ENCODE measurements at regions not wholly inside any gene's neighbourhood (a gene's known extent, or its start where the extent isn't known, plus 50 kb on each side); places are given as distances from the start of the nearest gene placed in this dataset.
"Not testable (repeated sequence)": the region's sequence is repeated elsewhere in the genome, so short reads cannot be mapped to it uniquely, and the experiment has no call there.

DNA sequence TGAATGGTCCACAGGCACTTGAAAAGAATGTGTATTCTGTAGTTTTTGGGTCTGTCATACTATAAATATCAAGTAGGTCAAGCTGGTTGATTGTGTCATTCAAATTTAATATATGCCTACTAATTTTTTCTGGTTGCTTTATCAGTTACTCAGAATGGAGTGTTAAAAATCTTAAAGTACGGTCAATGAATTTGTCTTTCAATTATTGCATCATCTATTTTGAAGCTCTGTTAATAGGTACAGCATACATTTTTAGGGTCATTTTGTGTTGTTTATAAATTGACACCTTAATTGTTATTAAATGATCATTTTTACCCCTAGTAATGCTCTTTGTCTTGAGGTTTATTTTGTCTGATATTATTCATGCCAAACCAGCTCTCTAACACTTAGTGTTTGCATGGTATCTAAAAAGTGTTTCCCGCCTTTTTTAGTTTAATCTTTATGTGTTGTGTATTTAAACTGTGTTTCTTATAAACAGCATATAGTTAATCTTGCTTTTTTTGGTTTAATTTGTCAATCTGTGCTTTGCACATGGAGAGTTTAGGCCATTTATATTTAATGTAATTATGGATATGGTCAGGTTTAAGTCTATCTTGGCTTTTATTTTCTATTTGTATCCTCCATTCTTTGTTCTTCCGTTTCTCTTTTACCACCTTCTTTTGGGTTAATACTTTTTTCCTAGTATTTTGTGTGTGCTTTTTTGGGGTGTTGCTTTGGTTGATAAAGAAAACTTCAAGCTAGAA lies 204.9 kb upstream of the EEF2KMT start:
- DNase-seq (ENCODE audit: extremely low spot score), result no peak
- ChIA-PET CTCF (interaction anchor here (1.0 kb wide), 1 partner anchor 9 kb away, joined by 3 read pairs; no protein-coding TSS in a partner anchor), POLR2A (no interaction called here)
- no peak for TF ChIP-seq CTCF (IDR thresholded peaks at IDR 0.05; ENCODE audit: control extremely low read depth, extremely low read depth, low read depth, missing control alignments)

DNA sequence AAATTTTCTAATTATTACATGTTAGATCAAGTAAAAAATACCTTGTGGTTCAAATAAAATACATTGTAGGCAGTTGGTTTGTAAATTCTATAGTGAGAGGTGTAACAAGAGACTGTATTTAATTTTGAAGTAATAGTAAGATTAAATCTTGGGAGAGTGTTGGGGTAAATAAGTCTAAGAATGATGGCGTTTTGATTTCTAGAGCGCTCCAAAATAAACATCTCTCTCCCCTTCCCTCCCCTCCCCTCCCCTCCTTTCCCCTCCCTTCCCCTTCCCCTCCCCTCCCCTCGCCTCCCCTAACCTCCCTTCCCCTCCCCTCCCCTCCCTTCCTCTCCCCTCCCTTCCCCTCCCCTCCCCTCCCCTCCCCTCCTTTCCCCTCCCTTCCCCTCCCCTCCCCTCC lies 200.6 kb upstream of the EEF2KMT start:
- POLR2A ChIA-PET, result no interaction called here
- no peak for TF ChIP-seq CTCF (IDR thresholded peaks at IDR 0.05; ENCODE audit: control extremely low read depth, extremely low read depth, low read depth, missing control alignments)
- DNase-seq (ENCODE audit: extremely low spot score), result no peak
- CTCF ChIA-PET, result no interaction called here

DNA sequence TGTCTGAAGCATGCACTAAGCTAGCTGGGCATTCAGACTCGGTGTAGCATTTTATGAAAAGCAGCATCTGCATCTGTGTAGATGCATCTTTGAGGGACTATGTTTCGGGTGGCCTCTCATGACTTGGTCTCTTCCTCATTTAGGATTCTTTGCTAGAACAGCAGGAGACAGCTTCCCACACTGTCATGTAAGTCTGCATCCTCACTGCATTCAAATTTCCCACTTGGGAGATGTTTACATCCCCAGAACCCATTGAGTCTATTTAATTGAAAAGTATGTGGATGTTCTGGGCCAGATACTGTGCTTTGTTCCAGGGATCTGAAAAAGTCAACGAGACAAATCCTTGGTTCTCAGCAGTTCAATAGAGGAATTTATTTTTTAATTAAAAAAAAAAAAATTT lies 198.6 kb upstream of the EEF2KMT start:
- no peak for TF ChIP-seq CTCF (IDR thresholded peaks at IDR 0.05; ENCODE audit: control extremely low read depth, extremely low read depth, low read depth, missing control alignments)
- CTCF ChIA-PET, result interaction anchor here (1.3 kb wide), 1 partner anchor 12 kb away, joined by 5 read pairs; no protein-coding TSS in a partner anchor
- no peak for DNase-seq (ENCODE audit: extremely low spot score)
- POLR2A ChIA-PET, result no interaction called here

- DNase-seq (ENCODE audit: extremely low spot score); CTCF ChIA-PET; POLR2A ChIA-PET: not testable (repeated sequence)
These were observed 197.7 kb upstream of the EEF2KMT start for GRCh38 chr16:5295304-5295703.

- CTCF ChIA-PET; POLR2A ChIA-PET; DNase-seq (ENCODE audit: extremely low spot score): not testable (repeated sequence)
These were observed 184.6 kb upstream of the EEF2KMT start for GRCh38 chr16:5282152-5282551.

DNA sequence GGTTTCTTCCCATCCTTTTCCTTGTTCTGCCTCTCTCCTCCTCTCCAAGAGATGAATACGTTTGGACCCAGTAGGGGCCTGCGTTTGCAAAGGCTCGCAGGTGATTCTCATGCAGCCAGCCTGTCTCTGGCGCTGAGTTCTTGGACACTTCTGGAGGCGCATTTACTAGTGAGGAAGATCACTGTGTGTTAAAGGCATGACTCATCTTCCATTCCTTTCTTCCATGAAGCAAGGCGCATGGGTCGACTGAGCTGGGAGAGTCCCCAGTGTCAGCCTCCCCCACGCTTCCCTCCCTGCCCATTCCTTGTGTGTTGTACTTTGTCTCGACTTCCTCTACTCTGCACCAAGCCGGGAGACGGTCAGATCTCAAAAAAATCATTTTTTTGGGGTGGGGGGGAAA lies 159.9 kb upstream of the EEF2KMT start:
- DNase-seq (ENCODE audit: extremely low spot score), result no peak
- ChIA-PET POLR2A (no interaction called here), CTCF (no interaction called here)
- TF ChIP-seq CTCF (IDR thresholded peaks at IDR 0.05; ENCODE audit: control extremely low read depth, extremely low read depth, low read depth, missing control alignments), result no peak

DNA sequence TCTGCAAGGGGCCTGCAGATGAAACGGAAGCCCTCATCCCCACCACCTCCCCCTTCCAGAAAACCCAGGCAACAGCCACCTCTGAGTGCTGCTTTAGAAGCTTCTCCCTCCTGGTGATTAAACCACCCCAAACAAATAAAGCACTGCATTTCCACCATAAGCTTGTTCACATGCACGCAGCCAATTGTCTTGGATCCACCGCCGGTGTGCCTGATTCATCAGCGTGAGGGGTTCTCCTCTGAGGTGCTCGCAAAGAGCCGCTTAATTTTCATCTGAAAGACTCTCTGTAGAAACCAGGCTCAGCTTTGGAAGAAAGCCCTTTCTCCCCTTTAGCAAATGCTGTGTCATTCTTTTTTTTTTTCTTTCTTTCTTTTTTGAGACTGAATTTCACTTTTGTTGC lies 155.2 kb upstream of the EEF2KMT start:
- TF ChIP-seq CTCF (IDR thresholded peaks at IDR 0.05; ENCODE audit: control extremely low read depth, extremely low read depth, low read depth, missing control alignments), result no peak
- CTCF ChIA-PET, result interaction anchor here (1.3 kb wide), 1 partner anchor 16 kb away, joined by 3 read pairs; no protein-coding TSS in a partner anchor
- no peak for DNase-seq (ENCODE audit: extremely low spot score)
- POLR2A ChIA-PET, result no interaction called here

DNA sequence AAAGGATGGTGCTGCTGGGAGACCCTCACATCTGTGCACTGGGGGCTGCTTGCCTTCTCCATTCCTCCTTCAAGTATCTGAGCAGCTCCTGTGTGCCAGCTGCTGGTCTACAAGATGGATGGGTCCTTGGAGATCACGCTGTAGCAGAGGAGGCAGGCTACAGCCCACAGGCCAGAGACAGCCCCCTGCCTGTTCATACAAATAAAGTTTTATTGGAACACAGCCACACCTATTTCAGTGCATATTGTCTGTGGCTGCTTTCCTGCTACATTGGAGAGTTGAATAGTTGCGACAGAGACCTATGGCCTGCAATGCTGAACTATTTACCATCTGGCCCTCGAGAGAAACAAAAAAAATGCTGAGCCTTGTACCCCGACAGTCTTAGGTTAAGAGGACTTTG lies 149.8 kb upstream of the EEF2KMT start:
- DNase-seq (ENCODE audit: extremely low spot score); POLR2A ChIA-PET; CTCF ChIA-PET: not testable (repeated sequence)

DNA sequence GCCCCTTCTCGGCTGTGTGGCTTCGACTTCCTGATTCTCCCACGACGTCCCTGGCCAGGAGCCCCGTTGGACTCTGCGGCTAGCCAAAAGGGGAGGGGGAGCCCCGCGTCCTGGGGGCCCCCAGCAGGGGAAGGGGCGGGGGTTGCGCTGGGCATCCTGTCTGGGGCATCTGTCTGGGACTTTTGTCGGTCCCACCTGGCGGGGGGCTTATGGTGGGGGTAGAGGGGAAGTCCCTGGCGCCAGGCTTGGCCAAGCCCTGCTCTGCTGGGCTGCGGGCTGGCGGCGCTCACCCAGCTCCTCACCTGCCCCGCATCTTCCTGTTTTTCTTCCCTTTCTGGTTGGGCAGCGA lies 142.7 kb upstream of the EEF2KMT start:
- DNase-seq (ENCODE audit: extremely low spot score); POLR2A ChIA-PET: not testable (repeated sequence)
- CTCF ChIA-PET, result interaction anchor here (0.8 to 2.5 kb wide), 5 partner anchors 14 to 379 kb away, joined by 3 to 17 read pairs (median 4); no protein-coding TSS in a partner anchor
